Keratinocyte (primary cell): ENCODE measurements at regions not wholly inside any gene's neighbourhood (a gene's known extent, or its start where the extent isn't known, plus 50 kb on each side); places are given as distances from the start of the nearest gene placed in this dataset.

Experiments used
- DNase-seq: peaks from one replicate; pipeline ENCODE4 v3.0.0-alpha.2; 2011; ENCODE audit warnings: low read depth, missing footprints, low spot score
- FAIRE-seq: peaks from 2 replicates; lab custom pipeline; 2011; peaks lifted over from hg19 to GRCh38; lab: Jason Lieb, UNC
- H2AFZ ChIP-seq: 2 replicates; pipeline ENCODE4 v1.6.0; 2012; ENCODE audit warnings: low read length, control low read depth, inconsistent platforms; ENCODE audit not compliant: control insufficient read depth
- H3K27ac ChIP-seq: 2 replicates; pipeline ENCODE4 v1.5.1; 2011; ENCODE audit warnings: low read length; ENCODE audit not compliant: control insufficient read depth, insufficient read depth
- H3K27me3 ChIP-seq: 3 replicates; pipeline ENCODE4 v1.6.0; 2011; ENCODE audit warnings: low read length; ENCODE audit not compliant: control insufficient read depth, insufficient read depth; ENCODE audit errors: extremely low read depth
- H3K36me3 ChIP-seq, 2 experiments: 2 replicates in 1 of 2; 3 replicates in 1 of 2; pipeline ENCODE4 v1.5.1; 2011; ENCODE audit warnings: low read length in 2 of 2, mild to moderate bottlenecking in 1 of 2; ENCODE audit not compliant: control insufficient read depth in 2 of 2, insufficient read depth in 2 of 2; ENCODE audit errors: extremely low read depth in 1 of 2
- H3K4me1 ChIP-seq: 3 replicates; pipeline ENCODE4 v1.5.1; 2011; ENCODE audit warnings: low read length; ENCODE audit not compliant: control insufficient read depth, insufficient read depth; ENCODE audit errors: extremely low read depth
- H3K4me2 ChIP-seq: 3 replicates; pipeline ENCODE4 v1.6.0; 2011; ENCODE audit warnings: low read depth, low read length; ENCODE audit not compliant: control insufficient read depth, insufficient read depth; ENCODE audit errors: extremely low read depth
- H3K4me3 ChIP-seq, 3 experiments: fragments of 200-600 bp in 1 of 3; sonication (generic) in 1 of 3; 2 replicates in 2 of 3; 3 replicates in 1 of 3; pipeline ENCODE4 v1.5.1; 2011 to 2016; ENCODE audit warnings: low read length in 3 of 3, mild to moderate bottlenecking in 3 of 3, control low read depth in 2 of 3, inconsistent platforms in 1 of 3, low read depth in 1 of 3, mixed read lengths in 1 of 3, mixed run types in 1 of 3, moderate library complexity in 1 of 3; ENCODE audit not compliant: control insufficient read depth in 2 of 3, insufficient read depth in 2 of 3; ENCODE audit errors: extremely low read depth in 1 of 3
- H3K79me2 ChIP-seq: 2 replicates; pipeline ENCODE4 v1.6.0; 2012; ENCODE audit warnings: low read length; ENCODE audit not compliant: control insufficient read depth, insufficient read depth
- H3K9ac ChIP-seq: 3 replicates; pipeline ENCODE4 v1.6.0; 2011; ENCODE audit warnings: low read length; ENCODE audit not compliant: control insufficient read depth, insufficient read depth; ENCODE audit errors: extremely low read depth
- H3K9me1 ChIP-seq: 3 replicates; pipeline ENCODE4 v1.6.0; 2011; ENCODE audit warnings: low read length; ENCODE audit not compliant: control insufficient read depth, insufficient read depth; ENCODE audit errors: extremely low read depth
- H3K9me3 ChIP-seq: 2 replicates; pipeline ENCODE4 v1.5.1; 2012; ENCODE audit warnings: low read depth, low read length; ENCODE audit not compliant: control insufficient read depth
- H4K20me1 ChIP-seq: 3 replicates; pipeline ENCODE4 v1.6.0; 2011; ENCODE audit warnings: low read length; ENCODE audit not compliant: control insufficient read depth, insufficient read depth; ENCODE audit errors: extremely low read depth
- EZH2 ChIP-seq: IDR thresholded peaks from one replicate; pipeline ENCODE4 v1.6.1; 2012; ENCODE audit warnings: inconsistent platforms, mild to moderate bottlenecking, low read length, moderate library complexity
- dilution Hi-C: fragments of 300-500 bp; cut with MboI; formaldehyde crosslinking; loops from one replicate; pipeline ENCODE4 v1.7.0; 2020; ENCODE audit warnings: low sequenced_read_pairs; ENCODE audit not compliant: extremely low pct_ligation_motif_present
- TF ChIP-seq, protein P1 (sequence below), 3 experiments: IDR thresholded peaks in 1 of 3; conservative IDR thresholded peaks in 1 of 3; optimal IDR thresholded peaks in 1 of 3; 2 replicates in 2 of 3; 3 replicates in 1 of 3; pipeline versions ENCODE3 to v1.5.1; 2011; ENCODE audit warnings: low read length in 3 of 3, mild to moderate bottlenecking in 3 of 3, moderate library complexity in 2 of 3, control low read depth in 1 of 3, inconsistent platforms in 1 of 3; ENCODE audit not compliant: insufficient read depth in 2 of 3; ENCODE audit errors: extremely low read depth in 1 of 3

DNA sequence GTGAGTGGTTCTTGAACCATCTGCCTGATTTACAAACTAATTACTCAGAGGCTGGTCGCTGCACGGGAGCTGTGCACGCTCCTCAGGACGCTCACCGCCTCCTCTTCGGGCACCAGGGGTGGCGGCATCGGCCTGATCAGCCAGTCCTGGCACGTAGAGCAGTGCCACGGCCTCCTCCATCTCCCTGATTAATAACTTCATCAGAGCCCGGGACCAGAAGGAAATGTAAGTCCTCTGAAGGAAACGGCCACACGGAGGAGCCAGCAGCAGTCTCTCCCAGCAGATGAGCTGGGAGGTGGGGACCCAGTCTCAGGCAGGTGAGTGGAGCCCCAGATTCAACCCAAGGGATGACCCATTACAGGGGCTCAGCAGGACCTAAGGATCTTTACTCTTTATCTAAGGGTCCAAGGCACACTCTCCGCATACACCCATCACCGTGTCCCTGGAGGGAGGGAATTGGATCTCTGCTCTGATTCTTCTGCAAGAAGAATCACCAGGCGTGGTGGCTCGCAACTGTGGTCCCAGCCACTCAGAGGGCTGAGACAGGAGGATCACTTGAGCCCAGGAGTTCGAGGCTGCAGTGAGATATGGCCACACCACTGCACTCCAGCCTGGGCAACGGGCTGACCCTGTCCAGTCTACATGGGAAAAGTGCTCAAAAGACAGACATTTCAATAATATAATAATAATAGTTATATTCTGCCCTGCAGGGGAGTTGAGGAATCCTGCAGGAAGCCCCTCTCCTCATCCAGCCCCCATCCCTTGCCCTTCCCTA is 366.5 kb downstream of the SEC14L1 start:
- Histone ChIP-seq H3K27ac (no peak overlapping the region), H3K4me3 (no peak overlapping the region), H3K79me2 (no peaks in the 10 kb centered on the region), H4K20me1 (no peaks in the 10 kb centered on the region), H3K36me3 (peaks cover 6 to 7% of the 10 kb centered on the region in 2 experiments), H2AFZ (no peak overlapping the region), H3K9me1 (no peaks in the 10 kb centered on the region), H3K9me3 (no peaks in the 10 kb centered on the region), H3K27me3 (no peaks in the 10 kb centered on the region), H3K4me2 (no peak overlapping the region), H3K4me1 (peaks cover 7% of the 10 kb centered on the region), H3K9ac (no peak overlapping the region)
- no peak for DNase-seq
- no peak for FAIRE-seq
- dilution Hi-C loops: no loop called here
- TF ChIP-seq EZH2: no peak
- TF ChIP-seq, protein P1, sequence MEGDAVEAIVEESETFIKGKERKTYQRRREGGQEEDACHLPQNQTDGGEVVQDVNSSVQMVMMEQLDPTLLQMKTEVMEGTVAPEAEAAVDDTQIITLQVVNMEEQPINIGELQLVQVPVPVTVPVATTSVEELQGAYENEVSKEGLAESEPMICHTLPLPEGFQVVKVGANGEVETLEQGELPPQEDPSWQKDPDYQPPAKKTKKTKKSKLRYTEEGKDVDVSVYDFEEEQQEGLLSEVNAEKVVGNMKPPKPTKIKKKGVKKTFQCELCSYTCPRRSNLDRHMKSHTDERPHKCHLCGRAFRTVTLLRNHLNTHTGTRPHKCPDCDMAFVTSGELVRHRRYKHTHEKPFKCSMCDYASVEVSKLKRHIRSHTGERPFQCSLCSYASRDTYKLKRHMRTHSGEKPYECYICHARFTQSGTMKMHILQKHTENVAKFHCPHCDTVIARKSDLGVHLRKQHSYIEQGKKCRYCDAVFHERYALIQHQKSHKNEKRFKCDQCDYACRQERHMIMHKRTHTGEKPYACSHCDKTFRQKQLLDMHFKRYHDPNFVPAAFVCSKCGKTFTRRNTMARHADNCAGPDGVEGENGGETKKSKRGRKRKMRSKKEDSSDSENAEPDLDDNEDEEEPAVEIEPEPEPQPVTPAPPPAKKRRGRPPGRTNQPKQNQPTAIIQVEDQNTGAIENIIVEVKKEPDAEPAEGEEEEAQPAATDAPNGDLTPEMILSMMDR (optimal IDR thresholded peaks at IDR 0.05 in 1 of 3, IDR thresholded peaks at IDR 0.05 in 1 of 3, conservative IDR thresholded peaks at IDR 0.05 in 1 of 3; ENCODE audit: extremely low read depth in 1 of 3, insufficient read depth in 2 of 3, low read length in 3 of 3): peak; percentile 7 to 38 (median 14)

DNA sequence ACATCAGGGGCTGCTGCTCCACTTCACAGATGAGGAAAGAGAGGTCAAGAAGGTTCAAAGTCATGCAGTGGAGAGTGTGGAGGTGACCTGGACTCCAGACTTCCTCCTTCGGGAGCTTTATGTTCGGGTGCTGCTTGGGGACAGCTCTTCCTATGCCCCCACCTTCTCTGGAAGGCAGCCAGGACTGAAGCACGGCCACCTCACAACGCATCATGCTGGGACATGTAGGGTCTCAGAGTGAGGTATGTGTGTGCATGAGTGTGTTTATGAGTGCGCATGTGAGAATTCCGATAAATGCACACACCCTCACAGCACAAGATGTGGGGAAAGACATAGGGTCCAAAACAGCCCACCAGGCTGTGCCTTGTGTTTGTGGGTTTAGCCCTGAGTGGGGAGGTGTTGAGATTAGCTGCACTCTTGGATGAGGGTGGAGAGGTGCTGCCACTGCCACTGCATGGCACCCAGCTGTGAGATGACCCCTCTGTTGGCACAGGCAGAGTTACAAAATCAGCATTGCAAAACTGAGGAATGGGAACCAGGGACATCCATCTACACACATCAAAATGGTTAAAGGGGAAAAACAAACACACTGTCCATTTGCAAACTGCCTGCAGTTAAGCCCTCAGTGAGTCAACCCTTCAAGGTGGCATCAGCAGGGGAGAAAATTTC is 367.4 kb downstream of the SEC14L1 start:
- dilution Hi-C loops: no loop called here
- no peak overlapping the region for H3K4me2 ChIP-seq
- TF ChIP-seq, protein P1 (optimal IDR thresholded peaks at IDR 0.05 in 1 of 3, IDR thresholded peaks at IDR 0.05 in 1 of 3, conservative IDR thresholded peaks at IDR 0.05 in 1 of 3; ENCODE audit: extremely low read depth in 1 of 3, insufficient read depth in 2 of 3, low read length in 3 of 3): no peak
- TF ChIP-seq EZH2: no peak
- H3K9me1 ChIP-seq: no peaks in the 10 kb centered on the region
- FAIRE-seq (no peak), DNase-seq (peak; percentile 38)
- no peak overlapping the region for H3K9ac ChIP-seq
- H2AFZ ChIP-seq: no peak overlapping the region
- no peaks in the 10 kb centered on the region for H3K9me3 ChIP-seq
- H4K20me1 ChIP-seq: no peaks in the 10 kb centered on the region
- peaks cover 1 to 3% of the 10 kb centered on the region in 2 experiments for H3K36me3 ChIP-seq
- H3K27ac ChIP-seq: no peak overlapping the region
- no peak overlapping the region for H3K4me3 ChIP-seq
- H3K27me3 ChIP-seq: no peaks in the 10 kb centered on the region
- no peaks in the 10 kb centered on the region for H3K79me2 ChIP-seq
- H3K4me1 ChIP-seq: peaks cover 7% of the 10 kb centered on the region
